HEK293 (cell line): ENCODE measurements at regions not wholly inside any gene's neighbourhood (a gene's known extent, or its start where the extent isn't known, plus 50 kb on each side); places are given as distances from the start of the nearest gene placed in this dataset.

ENCODE experiments used
- CTCF ChIA-PET: fragments of 350-600 bp; formaldehyde crosslinking; extraction: SDS; loops from one replicate; lab custom pipeline; 2021; ENCODE audit warnings: antibody characterized with exemption; lab: Yijun Ruan, JAX
- POLR2A ChIA-PET: fragments of 300-600 bp; formaldehyde crosslinking; extraction: SDS; loops from one replicate; lab custom pipeline; 2020; ENCODE audit warnings: antibody characterized with exemption, inconsistent platforms; lab: Yijun Ruan, JAX
- H3K27ac ChIP-seq: fragments of 200-500 bp; sonication (Bioruptor generic); 2 replicates; pipeline ENCODE4 v1.5.1; 2014; ENCODE audit warnings: low read depth, low read length, control low read depth, inconsistent platforms; ENCODE audit errors: extremely low read depth
- H3K36me3 ChIP-seq, 2 experiments: fragments of 200-500 bp in 1 of 2; sonication (Bioruptor generic) in 1 of 2; 1 replicate in 1 of 2; 2 replicates in 1 of 2; pipeline ENCODE4 v1.5.1; 2014 to 2017; ENCODE audit warnings: inconsistent platforms in 2 of 2, low read length in 2 of 2; ENCODE audit not compliant: control insufficient read depth in 2 of 2, insufficient read depth in 1 of 2
- H3K4me1 ChIP-seq: fragments of 200-500 bp; sonication (Bioruptor generic); 2 replicates; pipeline ENCODE4 v1.5.1; 2014; ENCODE audit warnings: mild to moderate bottlenecking, low read length, inconsistent platforms; ENCODE audit not compliant: control insufficient read depth, insufficient read depth
- H3K4me3 ChIP-seq: 2 replicates; pipeline ENCODE4 v1.5.1; 2011; ENCODE audit warnings: low read depth, mild to moderate bottlenecking, control low read depth, low read length, moderate library complexity
- H3K9me3 ChIP-seq: fragments of 200-500 bp; sonication (Bioruptor generic); 2 replicates; pipeline ENCODE4 v1.5.1; 2014; ENCODE audit warnings: low read depth, low read length, inconsistent platforms; ENCODE audit not compliant: control insufficient read depth, insufficient read depth
- GLI4 ChIP-seq: fragments of 450-650 bp; formaldehyde crosslinking; IDR thresholded peaks from 2 replicates; pipeline ENCODE4 v1.5.1; 2016; ENCODE audit warnings: missing biosample characterization, missing genetic modification characterization
- HOXC10 ChIP-seq: sonication (generic); formaldehyde crosslinking; IDR thresholded peaks from 2 replicates; pipeline ENCODE4 v1.8.1; 2023; ENCODE audit warnings: mild to moderate bottlenecking, missing genetic modification reagents
- KLF10 ChIP-seq: fragments of 450-650 bp; IDR thresholded peaks from 2 replicates; pipeline ENCODE4 v1.5.1; 2018; ENCODE audit warnings: missing biosample characterization, mild to moderate bottlenecking, missing genetic modification characterization
- OSR2 ChIP-seq: fragments of 450-650 bp; formaldehyde crosslinking; IDR thresholded peaks from 2 replicates; pipeline ENCODE4 v1.5.1; 2016; ENCODE audit warnings: missing biosample characterization, missing genetic modification characterization
- OVOL3 ChIP-seq: fragments of 450-650 bp; formaldehyde crosslinking; IDR thresholded peaks from 2 replicates; pipeline ENCODE4 v1.5.1; 2016; ENCODE audit warnings: missing biosample characterization, missing genetic modification characterization
- PATZ1 ChIP-seq: fragments of 450-650 bp; formaldehyde crosslinking; IDR thresholded peaks from 2 replicates; pipeline ENCODE4 v1.5.1; 2016; ENCODE audit warnings: missing biosample characterization, missing genetic modification characterization
- RBAK ChIP-seq: fragments of 450-650 bp; formaldehyde crosslinking; IDR thresholded peaks from 2 replicates; pipeline ENCODE4 v1.5.1; 2016; ENCODE audit warnings: missing biosample characterization, missing genetic modification characterization
- SALL2 ChIP-seq: fragments of 450-650 bp; formaldehyde crosslinking; IDR thresholded peaks from 2 replicates; pipeline ENCODE4 v1.5.0; 2017; ENCODE audit warnings: missing biosample characterization, mild to moderate bottlenecking, missing genetic modification characterization, borderline replicate concordance
- SCRT1 ChIP-seq: fragments of 450-650 bp; formaldehyde crosslinking; IDR thresholded peaks from 2 replicates; pipeline ENCODE4 v1.5.1; 2016; ENCODE audit warnings: missing biosample characterization, missing genetic modification characterization, borderline replicate concordance
- SP3 ChIP-seq: fragments of 450-650 bp; formaldehyde crosslinking; IDR thresholded peaks from 2 replicates; pipeline ENCODE4 v1.5.1; 2016; ENCODE audit warnings: missing biosample characterization, missing genetic modification characterization
- ZBTB7A ChIP-seq: fragments of 450-650 bp; formaldehyde crosslinking; IDR thresholded peaks from 2 replicates; pipeline ENCODE4 v1.5.1; 2016; ENCODE audit warnings: low read depth, missing biosample characterization, missing genetic modification characterization
- ZFP41 ChIP-seq: fragments of 450-650 bp; formaldehyde crosslinking; IDR thresholded peaks from 2 replicates; pipeline ENCODE4 v1.5.1; 2016; ENCODE audit warnings: missing biosample characterization, missing genetic modification characterization, borderline replicate concordance
- ZNF114 ChIP-seq: fragments of 450-650 bp; formaldehyde crosslinking; IDR thresholded peaks from 2 replicates; pipeline ENCODE4 v1.5.0; 2017; ENCODE audit warnings: missing biosample characterization, missing genetic modification characterization
- ZNF174 ChIP-seq: fragments of 450-650 bp; formaldehyde crosslinking; IDR thresholded peaks from 2 replicates; pipeline ENCODE4 v1.5.0; 2017; ENCODE audit warnings: missing biosample characterization, mild to moderate bottlenecking, missing genetic modification characterization
- ZNF335 ChIP-seq: fragments of 450-650 bp; formaldehyde crosslinking; conservative IDR thresholded peaks from 2 replicates; pipeline ENCODE4 v1.5.1; 2016; ENCODE audit warnings: missing biosample characterization, missing genetic modification characterization
- ZNF449 ChIP-seq: fragments of 450-650 bp; formaldehyde crosslinking; IDR thresholded peaks from 2 replicates; pipeline ENCODE4 v1.5.1; 2017; ENCODE audit warnings: missing biosample characterization, mild to moderate bottlenecking, missing genetic modification characterization, moderate library complexity
- ZNF514 ChIP-seq: fragments of 450-650 bp; formaldehyde crosslinking; IDR thresholded peaks from 2 replicates; pipeline ENCODE4 v1.5.1; 2016; ENCODE audit warnings: missing biosample characterization, missing genetic modification characterization
- ZNF544 ChIP-seq: fragments of 450-650 bp; formaldehyde crosslinking; IDR thresholded peaks from 2 replicates; pipeline ENCODE4 v1.5.0; 2017; ENCODE audit warnings: missing biosample characterization, missing genetic modification characterization
- ZNF624 ChIP-seq: fragments of 450-650 bp; formaldehyde crosslinking; IDR thresholded peaks from 2 replicates; pipeline ENCODE4 v1.5.1; 2017; ENCODE audit warnings: missing biosample characterization, missing genetic modification characterization
- ZNF664 ChIP-seq: fragments of 450-650 bp; formaldehyde crosslinking; IDR thresholded peaks from 2 replicates; pipeline ENCODE4 v1.5.1; 2016; ENCODE audit warnings: missing biosample characterization, missing genetic modification characterization
- ZXDB ChIP-seq: fragments of 450-650 bp; formaldehyde crosslinking; IDR thresholded peaks from 2 replicates; pipeline ENCODE4 v1.5.1; 2016; ENCODE audit warnings: missing biosample characterization, missing genetic modification characterization
- TF ChIP-seq, protein P1 (sequence below): fragments of 450-650 bp; formaldehyde crosslinking; IDR thresholded peaks from 2 replicates; pipeline ENCODE4 v1.5.1; 2016; ENCODE audit warnings: missing biosample characterization, missing genetic modification characterization
- TF ChIP-seq, protein P2 (sequence below): fragments of 450-650 bp; formaldehyde crosslinking; IDR thresholded peaks from 2 replicates; pipeline ENCODE4 v1.5.1; 2017; ENCODE audit warnings: missing biosample characterization, missing genetic modification characterization
- TF ChIP-seq, protein P3 (sequence below): fragments of 450-650 bp; formaldehyde crosslinking; conservative IDR thresholded peaks from 2 replicates; pipeline ENCODE4 v1.5.1; 2016; ENCODE audit warnings: low read depth, missing biosample characterization, missing genetic modification characterization

- TF ChIP-seq HOXC10 (CRISPR knock-in tag) (no peak), ZNF514 (tag by site-specific recombination) (no peak), ZXDB (tag by site-specific recombination) (no peak), ZNF664 (tag by site-specific recombination) (no peak), ZNF544 (tag by site-specific recombination) (no peak), ZNF335 (tag by site-specific recombination) (no peak)
- TF ChIP-seq, protein P1, sequence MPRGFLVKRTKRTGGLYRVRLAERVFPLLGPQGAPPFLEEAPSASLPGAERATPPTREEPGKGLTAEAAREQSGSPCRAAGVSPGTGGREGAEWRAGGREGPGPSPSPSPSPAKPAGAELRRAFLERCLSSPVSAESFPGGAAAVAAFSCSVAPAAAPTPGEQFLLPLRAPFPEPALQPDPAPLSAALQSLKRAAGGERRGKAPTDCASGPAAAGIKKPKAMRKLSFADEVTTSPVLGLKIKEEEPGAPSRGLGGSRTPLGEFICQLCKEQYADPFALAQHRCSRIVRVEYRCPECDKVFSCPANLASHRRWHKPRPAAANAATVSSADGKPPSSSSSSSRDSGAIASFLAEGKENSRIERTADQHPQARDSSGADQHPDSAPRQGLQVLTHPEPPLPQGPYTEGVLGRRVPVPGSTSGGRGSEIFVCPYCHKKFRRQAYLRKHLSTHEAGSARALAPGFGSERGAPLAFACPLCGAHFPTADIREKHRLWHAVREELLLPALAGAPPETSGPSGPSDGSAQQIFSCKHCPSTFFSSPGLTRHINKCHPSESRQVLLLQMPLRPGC, result no peak
- TF ChIP-seq, protein P2, sequence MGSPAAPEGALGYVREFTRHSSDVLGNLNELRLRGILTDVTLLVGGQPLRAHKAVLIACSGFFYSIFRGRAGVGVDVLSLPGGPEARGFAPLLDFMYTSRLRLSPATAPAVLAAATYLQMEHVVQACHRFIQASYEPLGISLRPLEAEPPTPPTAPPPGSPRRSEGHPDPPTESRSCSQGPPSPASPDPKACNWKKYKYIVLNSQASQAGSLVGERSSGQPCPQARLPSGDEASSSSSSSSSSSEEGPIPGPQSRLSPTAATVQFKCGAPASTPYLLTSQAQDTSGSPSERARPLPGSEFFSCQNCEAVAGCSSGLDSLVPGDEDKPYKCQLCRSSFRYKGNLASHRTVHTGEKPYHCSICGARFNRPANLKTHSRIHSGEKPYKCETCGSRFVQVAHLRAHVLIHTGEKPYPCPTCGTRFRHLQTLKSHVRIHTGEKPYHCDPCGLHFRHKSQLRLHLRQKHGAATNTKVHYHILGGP (tag by site-specific recombination), result no peak
Observed at GRCh38 chrX:5054852-5055251, 1173.8 kb downstream of the NLGN4X start (continued).

- POLR2A ChIA-PET, result no interaction called here
- H3K36me3 ChIP-seq, result no peaks in the 10 kb centered on the region
- H3K27ac ChIP-seq, result no peak overlapping the region
- CTCF ChIA-PET, result no interaction called here
- no peaks in the 10 kb centered on the region for H3K9me3 ChIP-seq
- no peak overlapping the region for H3K4me3 ChIP-seq
- TF ChIP-seq SCRT1, result no peak
- TF ChIP-seq ZNF624 (tag by site-specific recombination), result no peak
- no peak for TF ChIP-seq SP3 (tag by site-specific recombination)
- no peak for TF ChIP-seq ZNF449
- no peak for TF ChIP-seq OSR2
- TF ChIP-seq OVOL3 (tag by site-specific recombination), result no peak
- TF ChIP-seq ZBTB7A, result no peak
- no peaks in the 10 kb centered on the region for H3K4me1 ChIP-seq
Observed at GRCh38 chrX:5051831-5052491, 1176.7 kb downstream of the NLGN4X start.

- Histone ChIP-seq H3K27ac (no peak overlapping the region), H3K36me3 (no peaks in the 10 kb centered on the region), H3K9me3 (no peaks in the 10 kb centered on the region), H3K4me3 (no peak overlapping the region), H3K4me1 (no peaks in the 10 kb centered on the region)
- ChIA-PET POLR2A (no interaction called here), CTCF (no interaction called here)
- TF ChIP-seq SALL2 (tag by site-specific recombination), result no peak
- TF ChIP-seq RBAK, result no peak
- no peak for TF ChIP-seq ZFP41 (tag by site-specific recombination)
- TF ChIP-seq ZBTB7A, result no peak
- no peak for TF ChIP-seq ZNF174 (tag by site-specific recombination)
- no peak for TF ChIP-seq GLI4 (tag by site-specific recombination)
- TF ChIP-seq PATZ1 (tag by site-specific recombination), result no peak
- no peak for TF ChIP-seq KLF10
- no peak for TF ChIP-seq ZNF114 (tag by site-specific recombination)
- TF ChIP-seq, protein P3, sequence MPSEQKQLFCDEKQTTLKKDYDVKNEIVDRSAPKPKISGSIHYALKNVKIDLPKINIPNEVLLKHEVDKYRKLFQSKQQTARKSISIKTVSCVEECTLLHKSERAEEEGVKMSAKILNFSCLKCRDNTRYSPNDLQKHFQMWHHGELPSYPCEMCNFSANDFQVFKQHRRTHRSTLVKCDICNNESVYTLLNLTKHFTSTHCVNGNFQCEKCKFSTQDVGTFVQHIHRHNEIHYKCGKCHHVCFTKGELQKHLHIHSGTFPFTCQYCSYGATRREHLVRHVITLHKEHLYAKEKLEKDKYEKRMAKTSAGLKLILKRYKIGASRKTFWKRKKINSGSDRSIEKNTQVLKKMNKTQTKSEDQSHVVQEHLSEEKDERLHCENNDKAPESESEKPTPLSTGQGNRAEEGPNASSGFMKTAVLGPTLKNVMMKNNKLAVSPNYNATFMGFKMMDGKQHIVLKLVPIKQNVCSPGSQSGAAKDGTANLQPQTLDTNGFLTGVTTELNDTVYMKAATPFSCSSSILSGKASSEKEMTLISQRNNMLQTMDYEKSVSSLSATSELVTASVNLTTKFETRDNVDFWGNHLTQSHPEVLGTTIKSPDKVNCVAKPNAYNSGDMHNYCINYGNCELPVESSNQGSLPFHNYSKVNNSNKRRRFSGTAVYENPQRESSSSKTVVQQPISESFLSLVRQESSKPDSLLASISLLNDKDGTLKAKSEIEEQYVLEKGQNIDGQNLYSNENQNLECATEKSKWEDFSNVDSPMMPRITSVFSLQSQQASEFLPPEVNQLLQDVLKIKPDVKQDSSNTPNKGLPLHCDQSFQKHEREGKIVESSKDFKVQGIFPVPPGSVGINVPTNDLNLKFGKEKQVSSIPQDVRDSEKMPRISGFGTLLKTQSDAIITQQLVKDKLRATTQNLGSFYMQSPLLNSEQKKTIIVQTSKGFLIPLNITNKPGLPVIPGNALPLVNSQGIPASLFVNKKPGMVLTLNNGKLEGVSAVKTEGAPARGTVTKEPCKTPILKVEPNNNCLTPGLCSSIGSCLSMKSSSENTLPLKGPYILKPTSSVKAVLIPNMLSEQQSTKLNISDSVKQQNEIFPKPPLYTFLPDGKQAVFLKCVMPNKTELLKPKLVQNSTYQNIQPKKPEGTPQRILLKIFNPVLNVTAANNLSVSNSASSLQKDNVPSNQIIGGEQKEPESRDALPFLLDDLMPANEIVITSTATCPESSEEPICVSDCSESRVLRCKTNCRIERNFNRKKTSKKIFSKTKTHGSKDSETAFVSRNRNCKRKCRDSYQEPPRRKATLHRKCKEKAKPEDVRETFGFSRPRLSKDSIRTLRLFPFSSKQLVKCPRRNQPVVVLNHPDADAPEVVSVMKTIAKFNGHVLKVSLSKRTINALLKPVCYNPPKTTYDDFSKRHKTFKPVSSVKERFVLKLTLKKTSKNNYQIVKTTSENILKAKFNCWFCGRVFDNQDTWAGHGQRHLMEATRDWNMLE (tag by site-specific recombination), result no peak
Observed at GRCh38 chrX:5042563-5042962, 1186.1 kb downstream of the NLGN4X start.
